ENCODE measurements at regions not wholly inside any gene's neighbourhood (a gene's known extent, or its start where the extent isn't known, plus 50 kb on each side); places are given as distances from the start of the nearest gene placed in this dataset.

DNA sequence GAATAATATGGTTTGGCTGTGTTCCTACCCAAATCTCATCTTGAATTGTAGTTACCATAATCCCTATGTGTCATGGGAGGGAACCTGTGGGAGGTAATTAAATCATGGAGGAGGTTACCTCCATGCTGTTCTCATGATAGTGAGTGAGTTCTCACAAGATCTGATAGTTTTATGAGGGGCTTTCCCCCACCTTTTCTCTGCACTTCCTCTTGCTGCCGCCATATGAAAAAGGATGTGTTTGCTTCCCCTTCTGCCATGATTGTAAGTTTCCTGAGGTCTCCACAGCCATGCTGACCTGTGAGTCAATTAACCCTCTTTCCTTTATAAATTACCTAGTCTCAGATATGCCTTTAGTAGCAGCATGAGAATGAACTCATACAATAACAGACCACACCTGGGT is 63.7 kb upstream of the PRR16 start:
- DNase-seq (ENCODE audit: insufficient read length, low spot score, missing footprints) = no peak
- peaks cover 18% of the 10 kb centered on the region for H3K4me1 ChIP-seq (ENCODE audit: insufficient read depth, low read length)
- H3K4me2 ChIP-seq (ENCODE audit: insufficient read depth, low read length) = no peak overlapping the region
- no peaks in the 10 kb centered on the region for H3K79me2 ChIP-seq (ENCODE audit: insufficient read depth, low read length)
- no peaks in the 10 kb centered on the region for H3K27me3 ChIP-seq (ENCODE audit: insufficient read depth, low read length)
- no peak overlapping the region for H3K4me3 ChIP-seq (ENCODE audit: insufficient read depth, low read length)
- TF ChIP-seq, protein P1, sequence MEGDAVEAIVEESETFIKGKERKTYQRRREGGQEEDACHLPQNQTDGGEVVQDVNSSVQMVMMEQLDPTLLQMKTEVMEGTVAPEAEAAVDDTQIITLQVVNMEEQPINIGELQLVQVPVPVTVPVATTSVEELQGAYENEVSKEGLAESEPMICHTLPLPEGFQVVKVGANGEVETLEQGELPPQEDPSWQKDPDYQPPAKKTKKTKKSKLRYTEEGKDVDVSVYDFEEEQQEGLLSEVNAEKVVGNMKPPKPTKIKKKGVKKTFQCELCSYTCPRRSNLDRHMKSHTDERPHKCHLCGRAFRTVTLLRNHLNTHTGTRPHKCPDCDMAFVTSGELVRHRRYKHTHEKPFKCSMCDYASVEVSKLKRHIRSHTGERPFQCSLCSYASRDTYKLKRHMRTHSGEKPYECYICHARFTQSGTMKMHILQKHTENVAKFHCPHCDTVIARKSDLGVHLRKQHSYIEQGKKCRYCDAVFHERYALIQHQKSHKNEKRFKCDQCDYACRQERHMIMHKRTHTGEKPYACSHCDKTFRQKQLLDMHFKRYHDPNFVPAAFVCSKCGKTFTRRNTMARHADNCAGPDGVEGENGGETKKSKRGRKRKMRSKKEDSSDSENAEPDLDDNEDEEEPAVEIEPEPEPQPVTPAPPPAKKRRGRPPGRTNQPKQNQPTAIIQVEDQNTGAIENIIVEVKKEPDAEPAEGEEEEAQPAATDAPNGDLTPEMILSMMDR (IDR thresholded peaks at IDR 0.05; ENCODE audit: extremely low read depth, low read depth, low read length) = no peak
- no peaks in the 10 kb centered on the region for H3K36me3 ChIP-seq (ENCODE audit: insufficient read depth, low read length)
- no peaks in the 10 kb centered on the region for H4K20me1 ChIP-seq (ENCODE audit: insufficient read depth, low read length)
- H2AFZ ChIP-seq (ENCODE audit: low read length) = no peak overlapping the region
- H3K27ac ChIP-seq (ENCODE audit: low read depth, low read length) = no peak overlapping the region
- no peaks in the 10 kb centered on the region for H3K9me3 ChIP-seq (ENCODE audit: low read depth, low read length)

DNA sequence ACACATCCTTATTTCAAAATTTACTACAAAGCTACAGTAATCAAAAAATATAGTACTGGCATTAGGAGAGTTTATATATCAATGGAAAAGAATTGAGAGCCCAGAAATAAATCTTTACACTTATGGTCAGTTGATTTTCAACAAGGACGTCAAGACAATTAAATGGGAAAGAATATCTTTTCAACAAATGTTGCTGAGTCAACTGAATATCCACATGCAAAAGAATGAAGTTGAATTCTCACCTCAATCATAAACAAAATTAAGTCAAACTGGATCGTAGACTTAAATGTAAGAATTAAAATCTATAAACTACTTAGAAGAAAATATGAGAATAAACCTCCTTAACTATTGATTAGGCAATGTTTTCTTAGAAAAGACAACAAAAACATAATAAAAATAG is 61.5 kb upstream of the PRR16 start:
- H3K4me3 ChIP-seq (ENCODE audit: insufficient read depth, low read length) = no peak overlapping the region
- no peak overlapping the region for H3K4me2 ChIP-seq (ENCODE audit: insufficient read depth, low read length)
- H3K27me3 ChIP-seq (ENCODE audit: insufficient read depth, low read length) = no peaks in the 10 kb centered on the region
- H3K79me2 ChIP-seq (ENCODE audit: insufficient read depth, low read length) = no peaks in the 10 kb centered on the region
- no peaks in the 10 kb centered on the region for H3K36me3 ChIP-seq (ENCODE audit: insufficient read depth, low read length)
- H4K20me1 ChIP-seq (ENCODE audit: insufficient read depth, low read length) = no peaks in the 10 kb centered on the region
- H2AFZ ChIP-seq (ENCODE audit: low read length) = no peak overlapping the region
- no peaks in the 10 kb centered on the region for H3K9me3 ChIP-seq (ENCODE audit: low read depth, low read length)
- TF ChIP-seq, protein P1 (IDR thresholded peaks at IDR 0.05; ENCODE audit: extremely low read depth, low read depth, low read length) = no peak
- H3K4me1 ChIP-seq (ENCODE audit: insufficient read depth, low read length) = peaks cover 19% of the 10 kb centered on the region
- H3K27ac ChIP-seq (ENCODE audit: low read depth, low read length) = no peak overlapping the region
- DNase-seq (ENCODE audit: insufficient read length, low spot score, missing footprints) = no peak

DNA sequence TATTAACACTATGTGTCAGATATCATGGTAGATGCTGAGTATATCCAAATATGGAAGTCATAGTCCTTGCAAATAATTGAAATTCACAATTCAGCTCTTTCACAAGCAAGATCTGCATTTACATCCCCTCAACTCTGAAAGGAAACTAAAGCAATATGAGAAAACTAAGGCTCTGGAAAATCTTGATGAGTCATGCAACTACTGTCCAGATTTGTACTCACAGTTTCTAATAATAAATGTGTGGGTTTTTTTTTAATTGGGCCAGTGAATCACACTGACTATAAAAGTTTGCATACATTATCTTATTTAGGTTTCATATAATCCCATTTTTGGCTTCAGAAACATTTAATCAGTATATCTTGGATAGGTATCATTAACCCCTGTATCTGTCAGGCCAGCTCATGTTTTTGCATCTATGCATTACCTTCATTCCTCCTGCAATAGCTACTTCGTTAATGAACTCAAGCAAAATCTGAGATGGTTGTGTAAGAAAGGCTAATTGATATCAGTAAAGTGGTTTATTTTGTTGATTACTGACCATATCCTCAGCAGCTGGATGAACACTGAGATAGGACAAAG is 58.7 kb upstream of the PRR16 start:
- Histone ChIP-seq H3K4me3 (ENCODE audit: insufficient read depth, low read length) (no peak overlapping the region), H3K4me2 (ENCODE audit: insufficient read depth, low read length) (peak overlapping the region; percentile 40), H2AFZ (ENCODE audit: low read length) (no peak overlapping the region), H3K4me1 (ENCODE audit: insufficient read depth, low read length) (peaks cover 19% of the 10 kb centered on the region), H3K27me3 (ENCODE audit: insufficient read depth, low read length) (no peaks in the 10 kb centered on the region), H3K36me3 (ENCODE audit: insufficient read depth, low read length) (no peaks in the 10 kb centered on the region), H3K27ac (ENCODE audit: low read depth, low read length) (peak overlapping the region; percentile 74), H4K20me1 (ENCODE audit: insufficient read depth, low read length) (no peaks in the 10 kb centered on the region), H3K9me3 (ENCODE audit: low read depth, low read length) (no peaks in the 10 kb centered on the region), H3K79me2 (ENCODE audit: insufficient read depth, low read length) (no peaks in the 10 kb centered on the region)
- TF ChIP-seq, protein P1 (IDR thresholded peaks at IDR 0.05; ENCODE audit: extremely low read depth, low read depth, low read length) = no peak
- peak; percentile 23 for DNase-seq (ENCODE audit: insufficient read length, low spot score, missing footprints)

DNA sequence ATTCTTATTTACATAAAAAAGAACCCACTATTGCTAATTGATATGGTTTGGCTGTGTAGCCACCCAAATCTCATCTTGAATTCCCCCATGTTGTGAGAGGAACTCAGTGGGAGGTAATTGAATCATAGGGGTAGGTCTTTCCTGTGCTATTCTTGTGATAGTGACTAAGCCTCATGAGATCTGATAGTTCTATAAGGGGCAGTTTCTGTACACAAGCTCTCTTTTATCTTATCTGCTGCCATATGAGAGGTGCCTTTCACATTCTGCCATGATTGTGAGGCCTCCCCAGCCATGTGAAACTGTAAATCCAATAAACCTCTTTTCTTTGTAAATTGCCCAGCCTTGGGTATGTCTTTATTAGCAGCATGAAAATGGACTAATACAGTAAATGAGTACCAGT is 58.2 kb upstream of the PRR16 start:
- no peak overlapping the region for H2AFZ ChIP-seq (ENCODE audit: low read length)

More for the DNA sequence above, 58.2 kb upstream of the PRR16 start:
- H3K27ac ChIP-seq (ENCODE audit: low read depth, low read length) = peak overlapping the region; percentile 74
- H3K4me2 ChIP-seq (ENCODE audit: insufficient read depth, low read length) = peak overlapping the region; percentile 40
- DNase-seq (ENCODE audit: insufficient read length, low spot score, missing footprints) = no peak
- no peak overlapping the region for H3K4me3 ChIP-seq (ENCODE audit: insufficient read depth, low read length)
- no peaks in the 10 kb centered on the region for H3K27me3 ChIP-seq (ENCODE audit: insufficient read depth, low read length)
- no peaks in the 10 kb centered on the region for H3K9me3 ChIP-seq (ENCODE audit: low read depth, low read length)
- no peaks in the 10 kb centered on the region for H4K20me1 ChIP-seq (ENCODE audit: insufficient read depth, low read length)
- TF ChIP-seq, protein P1 (IDR thresholded peaks at IDR 0.05; ENCODE audit: extremely low read depth, low read depth, low read length) = no peak
- H3K79me2 ChIP-seq (ENCODE audit: insufficient read depth, low read length) = no peaks in the 10 kb centered on the region
- peaks cover 19% of the 10 kb centered on the region for H3K4me1 ChIP-seq (ENCODE audit: insufficient read depth, low read length)
- H3K36me3 ChIP-seq (ENCODE audit: insufficient read depth, low read length) = no peaks in the 10 kb centered on the region
